ENCODE measurements at regions not wholly inside any gene's neighbourhood (a gene's known extent, or its start where the extent isn't known, plus 50 kb on each side); places are given as distances from the start of the nearest gene placed in this dataset.

- no peaks in the 10 kb centered on the region for H3K27me3 ChIP-seq (ENCODE audit: control insufficient read depth in 1 of 2, insufficient read depth in 2 of 2, low read length in 2 of 2)
- no peaks in the 10 kb centered on the region for H3K9me3 ChIP-seq (ENCODE audit: control insufficient read depth in 1 of 2, insufficient read depth in 1 of 2, low read length in 2 of 2)
- ChIA-PET CTCF (no interaction called here), POLR2A (no interaction called here)
- H3K27ac ChIP-seq (ENCODE audit: low read depth in 1 of 2, low read length in 2 of 2) = no peak overlapping the region
- intact Hi-C loops (cut with DNase I, micrococcal nuclease) = no loop called here
- DNase-seq = no peak
- no peaks in the 10 kb centered on the region for H3K27me3 Mint-ChIP-seq
- no peaks in the 10 kb centered on the region for H3K36me3 Mint-ChIP-seq (ENCODE audit: low read depth)
- H3K4me1 ChIP-seq (ENCODE audit: insufficient read depth, low read length) = no peaks in the 10 kb centered on the region
- no peak for ATAC-seq (ENCODE audit: poor library complexity)
- no peak for TF ChIP-seq CTCF (IDR thresholded peaks at IDR 0.05)
- H3K36me3 ChIP-seq (ENCODE audit: insufficient read depth, low read length) = no peaks in the 10 kb centered on the region
- H3K27ac Mint-ChIP-seq = no peak overlapping the region
- no peak overlapping the region for H3K4me3 Mint-ChIP-seq
- no peaks in the 10 kb centered on the region for H3K9me3 Mint-ChIP-seq
- H3K4me1 Mint-ChIP-seq (ENCODE audit: low read depth) = no peaks in the 10 kb centered on the region
- H3K4me3 ChIP-seq (ENCODE audit: low read length) = no peak overlapping the region
Measured at GRCh38 chr10:57955076-57955475, 312.6 kb downstream of the IPMK start.

GRCh38 chr10:57952741-57953140, 315.0 kb downstream of the IPMK start:
- H3K9me3 ChIP-seq (ENCODE audit: control insufficient read depth in 1 of 2, insufficient read depth in 1 of 2, low read length in 2 of 2) = no peaks in the 10 kb centered on the region
- Mint-ChIP-seq H3K4me3 (no peak overlapping the region), H3K4me1 (ENCODE audit: low read depth) (no peaks in the 10 kb centered on the region), H3K27ac (no peak overlapping the region), H3K9me3 (no peaks in the 10 kb centered on the region), H3K36me3 (ENCODE audit: low read depth) (no peaks in the 10 kb centered on the region), H3K27me3 (no peaks in the 10 kb centered on the region)
- DNase-seq (no peak), ATAC-seq (ENCODE audit: poor library complexity) (no peak)
- no peaks in the 10 kb centered on the region for H3K27me3 ChIP-seq (ENCODE audit: control insufficient read depth in 1 of 2, insufficient read depth in 2 of 2, low read length in 2 of 2)
- intact Hi-C loops (cut with DNase I, micrococcal nuclease) = no loop called here
- H3K27ac ChIP-seq (ENCODE audit: low read depth in 1 of 2, low read length in 2 of 2) = no peak overlapping the region
- H3K36me3 ChIP-seq (ENCODE audit: insufficient read depth, low read length) = no peaks in the 10 kb centered on the region
- ChIA-PET POLR2A (no interaction called here), CTCF (no interaction called here)
- TF ChIP-seq CTCF (IDR thresholded peaks at IDR 0.05) = no peak
- H3K4me3 ChIP-seq (ENCODE audit: low read length) = no peak overlapping the region
- H3K4me1 ChIP-seq (ENCODE audit: insufficient read depth, low read length) = no peaks in the 10 kb centered on the region

GRCh38 chr10:57950442-57950974, 317.2 kb downstream of the IPMK start:
- Mint-ChIP-seq H3K36me3 (ENCODE audit: low read depth) (no peaks in the 10 kb centered on the region), H3K9me3 (peaks cover 3% of the 10 kb centered on the region), H3K27me3 (no peaks in the 10 kb centered on the region), H3K4me3 (no peak overlapping the region), H3K27ac (no peak overlapping the region), H3K4me1 (ENCODE audit: low read depth) (no peaks in the 10 kb centered on the region)
- Histone ChIP-seq H3K9me3 (ENCODE audit: control insufficient read depth in 1 of 2, insufficient read depth in 1 of 2, low read length in 2 of 2) (no peaks in the 10 kb centered on the region), H3K4me1 (ENCODE audit: insufficient read depth, low read length) (no peaks in the 10 kb centered on the region), H3K27me3 (ENCODE audit: control insufficient read depth in 1 of 2, insufficient read depth in 2 of 2, low read length in 2 of 2) (no peaks in the 10 kb centered on the region), H3K4me3 (ENCODE audit: low read length) (no peak overlapping the region), H3K27ac (ENCODE audit: low read depth in 1 of 2, low read length in 2 of 2) (no peak overlapping the region), H3K36me3 (ENCODE audit: insufficient read depth, low read length) (no peaks in the 10 kb centered on the region)
- no peak for TF ChIP-seq CTCF (IDR thresholded peaks at IDR 0.05)
- ChIA-PET POLR2A (no interaction called here), CTCF (no interaction called here)
- DNase-seq = no peak
- intact Hi-C loops (cut with DNase I, micrococcal nuclease) = no loop called here
- ATAC-seq (ENCODE audit: poor library complexity) = no peak

Data from CD4-positive, alpha-beta T cell (primary cell).